22Rv1 (cell line): ENCODE measurements at regions not wholly inside any gene's neighbourhood (a gene's known extent, or its start where the extent isn't known, plus 50 kb on each side); places are given as distances from the start of the nearest gene placed in this dataset.

Experiments
- H3K27ac ChIP-seq: fragments of 450-650 bp; 2 replicates; pipeline ENCODE4 v1.5.1; 2017
- ZFX ChIP-seq: fragments of 450-650 bp; IDR thresholded peaks from 2 replicates; pipeline ENCODE4 v1.6.1; 2017; ENCODE audit warnings: antibody characterized with exemption, borderline replicate concordance
- TF ChIP-seq, protein P1 (sequence below): fragments of 450-650 bp; IDR thresholded peaks from 2 replicates; pipeline ENCODE4 v1.5.1; 2017; ENCODE audit warnings: mild to moderate bottlenecking

DNA sequence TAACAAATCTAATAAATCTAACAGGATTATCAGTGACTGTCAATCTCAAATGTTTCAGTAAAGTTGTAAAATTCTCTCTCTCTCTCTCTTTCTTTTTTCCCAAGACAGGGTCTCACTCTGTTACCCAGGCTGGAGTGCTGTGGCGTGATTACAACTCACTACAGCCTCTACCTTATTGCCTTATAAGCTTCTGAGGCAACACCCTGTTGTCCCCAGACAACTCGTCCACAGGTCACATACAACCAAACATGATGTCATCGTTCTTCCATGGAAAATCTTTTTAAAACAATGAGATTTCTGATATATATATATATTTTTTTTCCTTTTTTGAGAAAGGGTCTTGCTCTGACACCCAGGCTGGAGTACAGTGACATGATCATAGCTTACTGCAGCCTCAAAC lies 151.4 kb upstream of the RGS6 start:
- TF ChIP-seq, protein P1, sequence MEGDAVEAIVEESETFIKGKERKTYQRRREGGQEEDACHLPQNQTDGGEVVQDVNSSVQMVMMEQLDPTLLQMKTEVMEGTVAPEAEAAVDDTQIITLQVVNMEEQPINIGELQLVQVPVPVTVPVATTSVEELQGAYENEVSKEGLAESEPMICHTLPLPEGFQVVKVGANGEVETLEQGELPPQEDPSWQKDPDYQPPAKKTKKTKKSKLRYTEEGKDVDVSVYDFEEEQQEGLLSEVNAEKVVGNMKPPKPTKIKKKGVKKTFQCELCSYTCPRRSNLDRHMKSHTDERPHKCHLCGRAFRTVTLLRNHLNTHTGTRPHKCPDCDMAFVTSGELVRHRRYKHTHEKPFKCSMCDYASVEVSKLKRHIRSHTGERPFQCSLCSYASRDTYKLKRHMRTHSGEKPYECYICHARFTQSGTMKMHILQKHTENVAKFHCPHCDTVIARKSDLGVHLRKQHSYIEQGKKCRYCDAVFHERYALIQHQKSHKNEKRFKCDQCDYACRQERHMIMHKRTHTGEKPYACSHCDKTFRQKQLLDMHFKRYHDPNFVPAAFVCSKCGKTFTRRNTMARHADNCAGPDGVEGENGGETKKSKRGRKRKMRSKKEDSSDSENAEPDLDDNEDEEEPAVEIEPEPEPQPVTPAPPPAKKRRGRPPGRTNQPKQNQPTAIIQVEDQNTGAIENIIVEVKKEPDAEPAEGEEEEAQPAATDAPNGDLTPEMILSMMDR = no peak
- no peak for TF ChIP-seq ZFX
- H3K27ac ChIP-seq = no peak overlapping the region

GRCh38 chr14:71783088-71783487 lies 149.1 kb upstream of the RGS6 start:
- no peak overlapping the region for H3K27ac ChIP-seq
- no peak for TF ChIP-seq ZFX
- TF ChIP-seq, protein P1 = no peak

DNA sequence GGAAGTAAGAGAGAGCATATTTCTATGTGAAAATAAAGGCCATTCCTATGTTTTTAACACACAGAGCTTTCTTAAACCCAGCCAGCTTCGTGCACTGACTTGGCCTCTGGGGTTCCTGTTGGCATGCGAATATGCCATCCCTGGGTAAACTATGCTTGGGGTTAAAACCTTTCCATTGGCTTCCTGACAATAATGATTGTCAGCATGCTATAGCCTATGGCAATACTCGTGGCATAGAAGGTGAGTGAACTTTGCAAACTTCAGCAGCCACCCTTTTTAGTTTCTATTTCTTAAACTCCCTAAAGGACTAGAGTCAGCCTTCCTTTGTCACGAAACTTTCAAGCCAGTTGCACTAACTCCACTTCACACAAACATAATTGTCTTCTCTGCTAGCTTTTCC lies 148.4 kb upstream of the RGS6 start:
- H3K27ac ChIP-seq = no peak overlapping the region
- TF ChIP-seq ZFX = no peak
- TF ChIP-seq, protein P1 = no peak

DNA sequence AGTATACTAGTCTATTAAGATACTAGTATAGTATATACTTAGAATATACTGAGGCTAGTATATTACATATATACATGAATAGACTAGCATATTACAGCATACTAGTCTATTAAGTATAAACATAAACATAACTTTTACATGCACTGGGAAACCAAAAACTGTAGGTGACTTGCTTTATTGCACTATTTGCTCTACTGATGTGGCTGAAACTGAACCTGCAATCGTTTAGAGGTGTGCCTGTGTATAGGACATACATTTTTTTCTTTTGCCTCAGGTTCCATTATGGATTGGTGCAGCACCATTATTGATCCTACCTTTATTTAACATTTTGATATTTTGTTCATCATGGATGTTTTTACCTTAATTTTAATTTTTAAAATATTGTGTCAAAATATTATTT lies 143.2 kb upstream of the RGS6 start:
- TF ChIP-seq, protein P1 = no peak
- TF ChIP-seq ZFX = no peak
- H3K27ac ChIP-seq = no peak overlapping the region

DNA sequence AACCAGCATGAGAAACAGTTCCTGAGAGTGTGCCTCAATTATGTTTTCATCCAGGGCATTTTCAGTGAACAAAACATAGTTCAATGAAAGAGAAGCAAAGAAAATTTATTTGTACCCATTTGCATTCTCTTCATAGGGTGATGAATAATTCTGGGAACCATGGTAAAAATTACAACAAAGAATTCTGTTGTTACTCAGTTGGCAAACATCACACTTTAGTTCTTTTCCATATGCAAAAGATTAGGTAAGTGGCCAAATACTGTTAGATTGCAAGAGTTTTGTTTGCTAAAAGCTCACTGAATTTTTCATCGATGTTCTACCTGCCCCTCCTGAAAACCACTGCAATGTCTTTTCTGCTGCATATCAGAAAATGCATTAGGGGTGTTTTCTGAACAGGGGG lies 132.4 kb upstream of the RGS6 start:
- TF ChIP-seq, protein P1 = no peak
- no peak for TF ChIP-seq ZFX
- H3K27ac ChIP-seq = no peak overlapping the region

DNA sequence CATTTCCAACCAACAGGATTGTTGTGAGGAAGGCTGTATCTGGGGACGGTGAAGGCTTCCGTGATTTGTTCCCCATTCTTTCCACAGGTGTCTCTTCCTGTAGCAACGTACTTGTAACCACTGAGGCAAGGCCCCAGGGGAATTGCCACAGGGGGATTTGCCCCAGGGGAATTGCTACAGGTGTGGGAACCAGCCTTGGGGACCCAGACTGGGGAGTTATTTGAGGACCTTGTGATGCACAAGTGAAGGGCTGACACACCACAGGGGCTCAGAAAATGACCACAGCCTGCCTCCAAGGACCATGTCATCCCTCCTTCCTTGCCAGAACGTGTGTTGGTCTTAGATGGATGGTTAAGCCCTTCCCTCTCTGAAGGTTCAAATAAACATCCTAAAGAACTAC lies 131.4 kb upstream of the RGS6 start:
- H3K27ac ChIP-seq = no peak overlapping the region
- TF ChIP-seq, protein P1 = no peak
- TF ChIP-seq ZFX = no peak

DNA sequence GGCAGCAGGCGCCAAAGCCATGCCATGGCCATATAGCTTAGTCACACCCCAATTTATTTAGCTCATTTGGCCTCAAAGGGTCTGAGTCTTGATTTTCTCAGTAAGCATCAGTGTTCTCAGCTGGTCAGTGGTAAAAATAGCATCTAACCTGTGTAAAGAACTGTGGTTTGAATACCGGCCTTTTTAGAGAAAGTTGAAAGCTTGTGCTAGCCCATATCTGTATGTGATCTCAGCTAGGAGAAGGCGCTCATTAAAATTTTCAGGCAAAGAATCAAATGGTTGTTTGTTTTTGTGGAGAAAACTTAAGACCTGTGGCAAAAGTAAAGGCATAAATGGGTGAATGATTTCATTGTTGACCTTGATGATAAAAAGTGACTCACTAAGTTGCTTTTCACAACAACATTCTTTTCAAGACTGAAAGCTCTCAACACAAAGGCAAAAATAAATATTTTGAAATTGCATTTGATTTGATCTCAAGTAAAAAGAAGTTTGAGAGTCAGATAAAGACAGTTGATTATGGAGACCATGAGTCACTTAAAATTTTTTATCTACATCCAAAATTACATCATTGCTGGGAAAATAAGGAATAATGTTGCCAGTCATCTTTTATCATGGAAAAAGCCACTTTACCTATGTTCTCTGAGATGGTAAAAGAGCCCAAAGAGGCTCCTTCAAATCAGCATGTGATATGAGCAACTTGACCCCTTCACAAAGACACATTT lies 128.5 kb upstream of the RGS6 start:
- TF ChIP-seq ZFX = no peak
- TF ChIP-seq, protein P1 = no peak

More for the DNA sequence above, 128.5 kb upstream of the RGS6 start:
- no peak overlapping the region for H3K27ac ChIP-seq
